ENCODE measurements at regions not wholly inside any gene's neighbourhood (a gene's known extent, or its start where the extent isn't known, plus 50 kb on each side); places are given as distances from the start of the nearest gene placed in this dataset.

- Mint-ChIP-seq H3K4me1 (peaks cover 14 to 15% of the 10 kb centered on the region in 2 donors), H3K4me3 (no peak overlapping the region), H3K27me3 (ENCODE audit: low read depth in 2 of 2) (peaks cover 8 to 9% of the 10 kb centered on the region in 2 donors), H3K9me3 (peaks cover 3 to 5% of the 10 kb centered on the region in 2 donors), H3K36me3 (peaks cover 13% of the 10 kb centered on the region), H3K27ac (peak overlapping the region in 1 of 2 donors; percentile 31)
- H3K4me3 ChIP-seq (ENCODE audit: low read length) = no peak overlapping the region
- no peaks in the 10 kb centered on the region for H3K27me3 ChIP-seq (ENCODE audit: control insufficient read depth, insufficient read depth, low read length)
- DNase-seq (no peak), ATAC-seq (peak in 1 of 3 donors; percentile 46)
- H3K4me1 ChIP-seq (ENCODE audit: control insufficient read depth, insufficient read depth, low read length) = peaks cover 24% of the 10 kb centered on the region
- H3K27ac ChIP-seq (ENCODE audit: low read length) = no peak overlapping the region
- WGBS (ENCODE audit: insufficient coverage) = 49% methylated on average over 12 of the region's 12 CpGs
- TF ChIP-seq, protein P1, sequence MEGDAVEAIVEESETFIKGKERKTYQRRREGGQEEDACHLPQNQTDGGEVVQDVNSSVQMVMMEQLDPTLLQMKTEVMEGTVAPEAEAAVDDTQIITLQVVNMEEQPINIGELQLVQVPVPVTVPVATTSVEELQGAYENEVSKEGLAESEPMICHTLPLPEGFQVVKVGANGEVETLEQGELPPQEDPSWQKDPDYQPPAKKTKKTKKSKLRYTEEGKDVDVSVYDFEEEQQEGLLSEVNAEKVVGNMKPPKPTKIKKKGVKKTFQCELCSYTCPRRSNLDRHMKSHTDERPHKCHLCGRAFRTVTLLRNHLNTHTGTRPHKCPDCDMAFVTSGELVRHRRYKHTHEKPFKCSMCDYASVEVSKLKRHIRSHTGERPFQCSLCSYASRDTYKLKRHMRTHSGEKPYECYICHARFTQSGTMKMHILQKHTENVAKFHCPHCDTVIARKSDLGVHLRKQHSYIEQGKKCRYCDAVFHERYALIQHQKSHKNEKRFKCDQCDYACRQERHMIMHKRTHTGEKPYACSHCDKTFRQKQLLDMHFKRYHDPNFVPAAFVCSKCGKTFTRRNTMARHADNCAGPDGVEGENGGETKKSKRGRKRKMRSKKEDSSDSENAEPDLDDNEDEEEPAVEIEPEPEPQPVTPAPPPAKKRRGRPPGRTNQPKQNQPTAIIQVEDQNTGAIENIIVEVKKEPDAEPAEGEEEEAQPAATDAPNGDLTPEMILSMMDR (IDR thresholded peaks at IDR 0.05) = no peak
- intact Hi-C loops (cut with micrococcal nuclease) = no loop called here
- H3K9me3 ChIP-seq (ENCODE audit: control insufficient read depth, insufficient read depth, low read length) = peaks cover 17% of the 10 kb centered on the region
- H3K36me3 ChIP-seq (ENCODE audit: control insufficient read depth, insufficient read depth, low read length) = no peaks in the 10 kb centered on the region
Measured at GRCh38 chr3:194879991-194880939, 194.6 kb downstream of the FAM43A start.

DNA sequence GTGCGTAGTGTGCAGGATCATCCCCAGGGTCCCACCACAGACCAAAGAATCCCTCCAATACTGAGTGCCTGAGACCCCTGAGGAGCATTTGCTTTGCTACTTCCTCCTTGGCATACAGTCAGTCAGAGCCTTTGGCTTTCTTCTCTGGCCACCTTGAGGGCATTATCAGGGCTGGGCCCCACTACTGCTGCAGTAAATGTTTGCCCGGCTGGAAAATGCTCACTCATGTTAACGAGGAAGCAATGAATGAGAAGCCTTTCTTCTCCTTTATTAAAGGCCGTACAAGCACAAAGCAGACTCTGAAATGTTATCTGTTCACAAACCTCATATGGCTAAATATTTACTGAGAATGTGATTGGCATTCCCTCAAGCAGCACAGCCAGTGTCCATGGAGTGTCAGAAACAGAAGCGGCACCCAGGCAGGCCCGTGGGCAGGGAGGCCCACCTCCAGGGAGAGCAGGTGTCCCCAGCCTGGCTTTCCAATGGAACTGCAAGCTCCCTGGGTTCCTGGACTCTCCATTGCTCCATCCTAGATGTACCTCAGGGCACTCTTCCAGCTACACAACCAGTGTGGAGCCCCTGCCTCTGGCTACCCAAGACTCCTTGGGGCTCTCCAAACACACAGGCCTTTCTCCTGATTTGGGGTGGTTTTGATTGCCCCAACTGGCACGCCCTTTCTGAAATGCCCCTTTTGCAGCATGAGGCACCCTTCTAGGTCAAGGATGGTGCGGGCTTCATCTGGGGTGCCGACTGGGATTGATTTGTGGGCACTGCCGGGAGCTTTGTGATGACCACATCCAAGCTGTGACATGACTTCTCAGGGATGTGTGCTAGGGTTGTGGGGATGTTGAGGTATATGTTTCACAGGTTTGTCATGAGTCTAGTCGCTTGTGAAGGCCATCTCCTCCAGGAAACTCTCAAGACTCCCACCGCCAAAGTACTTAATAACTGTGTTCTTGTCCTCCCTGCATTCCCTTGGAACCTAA, 195.6 kb downstream of the FAM43A start:
- WGBS (ENCODE audit: insufficient coverage) = 80% methylated on average over 11 of the region's 12 CpGs
- TF ChIP-seq, protein P1 (IDR thresholded peaks at IDR 0.05) = no peak
- Histone ChIP-seq H3K9me3 (ENCODE audit: control insufficient read depth, insufficient read depth, low read length) (peaks cover 17% of the 10 kb centered on the region), H3K4me3 (ENCODE audit: low read length) (no peak overlapping the region), H3K4me1 (ENCODE audit: control insufficient read depth, insufficient read depth, low read length) (peaks cover 24% of the 10 kb centered on the region), H3K36me3 (ENCODE audit: control insufficient read depth, insufficient read depth, low read length) (no peaks in the 10 kb centered on the region), H3K27me3 (ENCODE audit: control insufficient read depth, insufficient read depth, low read length) (no peaks in the 10 kb centered on the region), H3K27ac (ENCODE audit: low read length) (no peak overlapping the region)
- H3K36me3 Mint-ChIP-seq = peaks cover 13% of the 10 kb centered on the region
- DNase-seq (no peak), ATAC-seq (no peak)
- peaks cover 3 to 5% of the 10 kb centered on the region in 2 donors for H3K9me3 Mint-ChIP-seq
- peaks cover 14 to 15% of the 10 kb centered on the region in 2 donors for H3K4me1 Mint-ChIP-seq
- no peak overlapping the region for H3K27ac Mint-ChIP-seq
- intact Hi-C loops (cut with micrococcal nuclease) = no loop called here
- peaks cover 8 to 9% of the 10 kb centered on the region in 2 donors for H3K27me3 Mint-ChIP-seq (ENCODE audit: low read depth in 2 of 2)
- H3K4me3 Mint-ChIP-seq = no peak overlapping the region

DNA sequence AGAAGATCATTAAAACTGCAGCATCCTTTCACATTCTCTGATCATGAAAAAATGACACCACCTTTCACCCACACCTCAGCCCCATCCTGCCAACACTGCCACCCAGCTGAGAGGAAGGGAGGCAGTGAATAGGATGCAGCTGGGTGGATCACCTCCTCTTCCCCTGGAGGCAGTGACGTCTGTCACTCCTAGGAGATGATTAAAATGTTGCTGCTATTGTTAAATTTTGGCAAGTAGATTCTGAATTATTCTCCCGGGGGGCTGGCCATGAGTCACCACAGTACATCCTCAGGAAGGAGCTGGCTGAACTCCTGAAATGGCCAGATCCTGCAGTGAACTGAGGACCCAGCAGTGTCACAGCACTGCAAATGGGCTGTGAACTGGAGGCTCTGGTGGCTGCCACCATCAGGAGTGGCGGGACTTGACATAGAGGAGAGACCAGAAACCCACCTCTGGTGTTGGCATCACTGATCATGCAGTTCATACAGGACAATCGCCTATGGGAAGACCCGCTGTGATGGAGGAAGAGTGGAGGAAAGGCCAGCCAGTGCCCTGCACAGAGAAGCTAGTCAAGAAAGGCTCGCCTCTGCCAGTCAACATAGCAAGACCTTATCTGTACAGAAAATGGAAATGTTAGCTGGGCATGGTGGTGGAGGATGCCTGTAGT, 199.1 kb downstream of the FAM43A start:
- Mint-ChIP-seq H3K27ac (no peak overlapping the region), H3K27me3 (ENCODE audit: low read depth in 2 of 2) (no peaks in the 10 kb centered on the region), H3K4me1 (peaks cover 6 to 7% of the 10 kb centered on the region in 2 donors), H3K36me3 (peaks cover 20% of the 10 kb centered on the region), H3K4me3 (no peak overlapping the region), H3K9me3 (peaks cover 3 to 5% of the 10 kb centered on the region in 2 donors)
- H3K36me3 ChIP-seq (ENCODE audit: control insufficient read depth, insufficient read depth, low read length) = no peaks in the 10 kb centered on the region
- DNase-seq (no peak), ATAC-seq (no peak)
- intact Hi-C loops (cut with micrococcal nuclease) = no loop called here
- peaks cover 17% of the 10 kb centered on the region for H3K9me3 ChIP-seq (ENCODE audit: control insufficient read depth, insufficient read depth, low read length)
- H3K4me1 ChIP-seq (ENCODE audit: control insufficient read depth, insufficient read depth, low read length) = peaks cover 15% of the 10 kb centered on the region
- TF ChIP-seq, protein P1 (IDR thresholded peaks at IDR 0.05) = no peak
- 85% methylated on average over 6 of the region's 6 CpGs for WGBS (ENCODE audit: insufficient coverage)
- no peaks in the 10 kb centered on the region for H3K27me3 ChIP-seq (ENCODE audit: control insufficient read depth, insufficient read depth, low read length)
- no peak overlapping the region for H3K4me3 ChIP-seq (ENCODE audit: low read length)
- no peak overlapping the region for H3K27ac ChIP-seq (ENCODE audit: low read length)
